GM18511 (cell line): ENCODE measurements at regions not wholly inside any gene's neighbourhood (a gene's known extent, or its start where the extent isn't known, plus 50 kb on each side); places are given as distances from the start of the nearest gene placed in this dataset.

Experiments used
- ATAC-seq: cut with Tn5 transposase; IDR thresholded peaks from one replicate; pipeline ENCODE4 v1.9.1; 2021; ENCODE audit warnings: mild to moderate bottlenecking, moderate library complexity; ENCODE audit not compliant: unreplicated experiment

- no peak for ATAC-seq
Observed at GRCh38 chr3:63042833-63043232, 167.6 kb upstream of the CADPS start.

- no peak for ATAC-seq
Observed at GRCh38 chr3:63043631-63044030, 168.4 kb upstream of the CADPS start.

DNA sequence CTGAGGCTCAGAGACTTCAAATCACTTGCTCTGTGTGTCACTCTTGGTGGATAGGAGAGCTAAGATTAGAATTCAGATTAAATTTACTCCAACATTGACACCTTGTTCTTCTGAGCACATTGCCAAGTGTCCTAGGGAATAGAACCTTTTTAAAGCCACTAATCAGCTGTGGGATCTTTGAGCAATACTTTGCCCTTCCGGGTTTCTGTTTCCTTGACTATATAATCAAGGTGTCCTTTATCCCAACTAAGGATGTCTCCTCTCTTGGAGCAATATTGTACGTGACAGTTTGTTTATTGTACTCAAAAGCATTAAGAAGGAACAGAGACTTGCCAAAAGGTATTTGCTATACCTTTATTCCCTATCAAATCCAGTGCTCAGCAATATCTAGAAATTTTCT is 170.9 kb upstream of the CADPS start:
- ATAC-seq, result no peak

DNA sequence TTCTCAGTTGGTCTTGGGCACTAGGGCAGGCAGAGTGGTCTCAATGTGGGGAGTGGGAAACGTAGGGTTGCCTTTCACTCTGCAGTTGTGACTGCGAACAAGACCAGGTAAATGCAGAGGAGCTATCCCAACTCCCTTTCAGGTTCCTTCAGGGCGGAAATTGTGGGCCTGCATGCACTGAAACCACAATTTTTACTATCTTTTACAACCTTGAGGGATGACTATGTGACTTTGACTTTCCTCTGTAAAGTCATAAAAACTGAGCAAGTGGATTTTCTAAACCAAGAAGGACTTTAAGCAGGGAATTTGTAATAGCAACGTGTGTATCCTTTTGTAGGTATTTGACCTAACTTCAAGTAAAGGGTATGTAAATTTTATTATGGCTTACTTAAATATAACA is 171.4 kb upstream of the CADPS start:
- no peak for ATAC-seq

DNA sequence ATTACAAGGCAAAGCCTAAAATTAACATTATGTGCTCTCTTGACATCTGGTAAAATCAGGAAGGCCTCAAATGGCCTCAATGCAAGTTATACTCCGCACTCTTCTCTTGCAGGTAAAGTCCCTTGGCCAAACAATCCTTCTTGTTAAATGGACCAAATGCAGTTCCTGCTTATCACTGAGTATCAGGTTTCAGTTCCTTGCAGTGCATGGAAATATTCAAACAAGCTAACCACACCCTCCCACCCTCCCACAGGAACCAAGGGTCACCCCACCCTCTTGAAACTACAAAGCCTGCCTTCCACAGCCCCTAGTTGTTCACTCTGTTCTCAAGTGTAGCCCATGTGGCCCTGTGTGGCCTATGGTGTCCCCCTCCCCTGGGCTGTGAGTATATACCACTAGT is 171.9 kb upstream of the CADPS start:
- no peak for ATAC-seq

DNA sequence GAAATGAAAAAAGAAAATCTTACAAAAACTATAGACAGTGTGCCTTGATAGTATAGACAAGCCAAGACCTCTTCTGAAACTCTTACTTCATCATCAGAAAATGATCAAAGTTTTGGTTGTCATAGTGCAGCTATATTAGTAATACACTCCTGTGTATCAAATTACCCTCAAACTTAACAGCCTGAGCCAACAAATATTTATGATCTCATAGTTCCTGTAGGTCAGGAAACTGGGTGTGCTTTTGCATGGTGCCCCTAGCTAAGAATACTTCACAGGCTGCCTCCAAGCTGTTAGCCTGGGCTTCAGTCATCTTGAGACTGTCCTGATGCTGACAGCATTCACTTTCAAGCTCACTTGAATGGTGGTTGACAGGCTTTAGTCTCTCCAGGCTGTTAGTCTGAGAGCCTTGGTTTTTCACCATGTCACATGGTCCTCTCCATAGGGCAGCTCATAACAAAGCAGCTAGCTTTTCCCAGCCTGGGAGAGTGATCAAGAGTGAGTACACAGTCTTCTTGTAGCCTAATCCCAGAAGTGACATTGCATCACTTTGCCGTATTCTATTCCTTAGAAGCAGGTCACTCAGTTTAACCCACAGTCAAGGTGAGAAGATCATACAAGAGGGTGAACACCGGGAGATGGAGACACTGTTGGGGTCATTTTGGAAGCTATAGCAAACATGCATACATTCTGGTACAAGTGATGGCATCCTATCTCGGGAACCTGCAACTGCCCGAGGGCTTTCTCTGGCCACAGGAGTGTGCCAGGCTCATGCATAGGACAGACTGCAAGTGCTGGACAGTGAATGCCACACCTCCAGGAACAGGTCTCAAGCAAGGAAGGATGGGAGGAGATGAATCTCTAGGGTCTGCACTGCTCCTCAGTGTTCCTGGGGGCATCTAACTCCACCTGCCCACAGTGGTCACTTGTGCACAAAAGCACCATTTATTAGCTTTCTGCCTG is 173.4 kb upstream of the CADPS start:
- no peak for ATAC-seq

GRCh38 chr3:63050548-63051177 is 175.4 kb upstream of the CADPS start:
- no peak for ATAC-seq

DNA sequence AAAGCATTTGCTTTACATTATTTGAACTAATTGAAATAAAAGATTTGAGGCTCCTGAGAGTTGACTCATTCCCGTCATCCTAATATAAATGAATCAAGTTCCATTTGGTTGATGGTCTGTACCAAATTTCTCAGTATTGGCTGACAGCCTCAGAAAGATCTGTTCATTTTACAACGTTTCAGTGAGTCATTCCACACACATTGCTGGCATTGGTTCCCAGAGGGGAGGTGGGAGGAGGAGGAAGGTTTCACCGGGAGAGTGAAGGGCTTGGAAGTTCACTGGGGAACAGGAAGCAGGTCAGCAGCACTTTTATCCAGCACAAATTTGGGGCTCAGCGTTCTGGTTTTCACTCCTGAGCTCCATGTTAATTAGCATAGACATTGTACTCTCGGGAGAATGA is 176.7 kb upstream of the CADPS start:
- no peak for ATAC-seq

DNA sequence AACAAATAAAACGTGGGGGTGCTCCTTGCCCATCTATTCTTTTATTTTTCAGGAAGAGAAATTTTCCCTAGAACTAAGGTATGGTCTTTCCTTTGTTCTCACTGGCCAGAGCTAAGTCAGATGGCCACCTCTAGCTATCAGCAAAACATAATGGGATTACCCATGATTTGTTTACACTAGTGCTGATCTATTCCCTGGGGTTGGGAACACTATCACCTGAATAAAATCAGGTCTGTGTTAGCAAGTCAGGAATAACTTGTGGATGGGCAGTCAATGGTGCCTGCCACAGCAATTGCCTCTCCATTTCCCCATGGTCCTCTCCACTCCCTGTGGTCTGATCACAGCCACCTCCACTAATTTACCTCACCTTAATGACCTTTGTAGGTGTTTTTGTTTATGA is 181.7 kb upstream of the CADPS start:
- ATAC-seq, result no peak

GRCh38 chr3:63060412-63060811 is 185.2 kb upstream of the CADPS start:
- no peak for ATAC-seq

DNA sequence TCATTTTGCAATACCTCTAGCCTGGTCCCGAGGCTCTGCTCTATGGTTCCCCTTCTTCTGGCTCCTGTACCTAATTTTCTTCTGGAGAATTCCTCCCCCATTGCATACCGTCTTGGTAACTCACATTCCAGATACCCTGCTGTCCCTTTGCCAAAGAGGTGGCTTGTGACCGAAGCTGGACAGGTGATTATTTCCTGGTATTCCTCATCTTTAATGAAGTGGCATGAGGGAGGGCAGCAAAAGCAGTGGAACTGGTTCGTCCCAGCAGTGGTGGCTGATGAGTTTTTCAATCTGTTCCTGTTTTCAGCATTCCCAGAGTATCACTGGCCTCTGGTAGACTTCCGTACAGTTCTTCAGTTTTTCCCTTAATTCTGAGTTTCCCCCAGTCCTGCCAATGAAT is 186.2 kb upstream of the CADPS start:
- ATAC-seq, result no peak

- no peak for ATAC-seq
Observed at GRCh38 chr3:63064209-63064755, 189.1 kb upstream of the CADPS start.

GRCh38 chr3:63067999-63068645 is 192.9 kb upstream of the CADPS start:
- ATAC-seq, result no peak

DNA sequence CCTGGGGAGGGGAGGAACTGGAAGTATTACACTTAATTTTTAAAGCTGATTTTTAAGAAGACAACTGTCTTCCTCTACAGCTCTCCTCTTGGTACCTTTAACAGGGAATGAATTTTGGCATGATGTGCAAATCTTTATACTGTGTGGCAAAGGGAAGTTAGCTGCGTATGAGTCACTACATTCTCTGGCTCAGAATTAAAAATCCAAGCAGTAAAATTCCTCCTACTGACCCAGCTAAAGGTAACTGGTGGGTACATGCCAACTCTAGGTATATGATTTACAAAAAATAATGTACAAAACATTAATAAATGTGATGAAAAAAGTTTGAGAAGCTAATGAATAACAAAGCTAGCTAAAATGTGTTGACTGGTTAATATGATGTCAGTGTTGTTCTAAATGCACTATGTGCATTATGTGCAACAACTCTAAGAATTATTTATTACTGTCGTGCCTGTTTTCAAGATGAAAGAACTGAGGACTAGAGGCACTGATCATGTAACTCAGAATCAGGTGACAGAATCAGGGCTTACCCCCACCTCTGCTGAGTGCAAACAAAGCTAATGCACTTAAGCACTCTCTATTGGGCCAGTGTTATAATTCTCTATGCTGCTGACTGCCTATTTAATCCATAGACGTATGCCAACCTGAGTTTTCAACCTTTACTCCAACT is 194.7 kb upstream of the CADPS start:
- ATAC-seq, result no peak

GRCh38 chr3:63070476-63070810 is 195.2 kb upstream of the CADPS start:
- no peak for ATAC-seq

DNA sequence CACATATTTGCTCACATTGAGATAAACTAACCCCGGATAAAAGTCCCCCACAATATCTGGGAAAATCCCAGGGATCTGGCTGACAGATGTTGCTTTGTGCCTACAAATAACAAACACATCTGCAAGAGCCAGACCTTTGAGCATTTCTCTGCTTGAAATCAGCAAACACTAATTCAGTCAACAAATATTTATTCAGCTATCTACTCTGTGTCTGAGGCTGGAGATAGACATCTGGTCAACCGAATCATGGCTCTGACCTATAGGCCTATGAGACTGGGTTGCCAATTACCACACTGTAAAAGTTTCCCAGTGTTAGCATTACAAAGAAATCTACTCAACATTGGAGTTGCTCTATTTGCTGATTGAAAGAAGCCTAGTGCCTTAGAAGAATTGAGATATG is 201.1 kb upstream of the CADPS start:
- ATAC-seq, result no peak

- ATAC-seq, result no peak
Observed at GRCh38 chr3:63086190-63086589, 191.9 kb upstream of the SYNPR start.

- ATAC-seq, result no peak
Observed at GRCh38 chr3:63089007-63089750, 188.9 kb upstream of the SYNPR start.

DNA sequence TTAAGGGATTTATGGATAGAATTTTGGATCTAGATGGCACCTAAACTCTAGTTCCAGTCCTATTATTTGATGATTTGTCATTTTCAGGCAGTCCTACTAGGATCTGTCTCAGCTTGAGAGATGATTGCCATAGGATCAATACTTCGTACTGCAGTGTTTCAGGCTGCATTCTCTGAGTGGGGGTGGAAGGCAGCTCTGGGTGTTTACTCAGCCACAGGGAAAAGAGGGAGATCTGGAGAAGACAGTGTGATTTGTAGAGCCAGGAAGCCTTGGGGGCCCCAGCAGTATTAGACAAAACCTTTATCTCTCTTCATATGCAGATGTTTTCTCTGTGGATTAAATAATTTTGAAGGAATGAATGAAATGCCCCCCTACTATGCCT is 188.4 kb upstream of the SYNPR start:
- ATAC-seq, result no peak

DNA sequence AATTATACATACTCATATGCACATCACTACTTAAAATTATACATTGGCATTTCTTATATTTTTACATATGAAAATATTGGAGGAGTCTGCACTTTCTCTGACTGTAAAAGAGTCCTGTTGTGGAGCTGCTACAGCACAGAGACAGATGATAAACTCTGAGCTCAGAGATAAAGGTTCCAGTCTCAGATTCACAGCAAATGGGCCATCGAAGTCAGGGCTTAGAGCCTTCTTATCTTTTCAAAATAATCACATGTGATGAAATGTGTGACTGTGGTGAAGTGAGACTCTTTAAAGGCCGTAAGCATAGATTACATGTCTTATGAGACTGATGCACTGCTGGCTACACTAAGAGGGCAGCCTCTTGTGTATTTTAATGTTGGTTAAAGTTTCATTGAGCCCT is 187.5 kb upstream of the SYNPR start:
- no peak for ATAC-seq

DNA sequence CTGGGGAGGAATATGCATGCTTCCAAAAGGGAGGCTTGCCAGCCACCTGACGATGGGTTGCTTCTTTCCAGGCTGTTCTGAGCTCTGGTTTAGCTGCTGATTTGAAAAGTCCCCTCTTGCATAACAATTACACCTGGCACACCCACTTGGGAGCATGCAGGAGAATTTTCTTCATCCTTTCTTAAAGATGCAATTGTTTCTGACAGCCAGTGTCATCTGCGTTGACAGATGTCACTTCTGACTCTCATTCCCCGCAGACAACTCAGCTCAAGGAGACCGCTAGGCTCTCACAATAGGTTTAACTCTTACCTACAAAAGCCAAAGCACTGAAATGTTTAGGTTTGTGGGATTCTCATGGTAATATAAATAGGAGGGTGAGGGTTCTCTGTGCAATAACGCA is 185.6 kb upstream of the SYNPR start:
- no peak for ATAC-seq
